ENCODE measurements at regions not wholly inside any gene's neighbourhood (a gene's known extent, or its start where the extent isn't known, plus 50 kb on each side); places are given as distances from the start of the nearest gene placed in this dataset.
A peak's percentile ranks its signal among the peaks of the same experiment; 100 is the strongest.

GRCh38 chrX:8025705-8026104 lies 98.5 kb upstream of the PNPLA4 start:
- no peak for ATAC-seq

GRCh38 chrX:8018934-8019333 lies 91.7 kb upstream of the PNPLA4 start:
- Histone ChIP-seq H3K36me3 (no peaks in the 10 kb centered on the region), H3K27ac (no peak overlapping the region), H3K4me3 (no peak overlapping the region), H3K9me3 (no peaks in the 10 kb centered on the region), H3K27me3 (no peaks in the 10 kb centered on the region), H3K4me1 (no peaks in the 10 kb centered on the region)
- ATAC-seq, result no peak
- no peak for DNase-seq
- intact Hi-C loops (cut with DNase I), result no loop called here
- no peak for TF ChIP-seq CTCF (IDR thresholded peaks at IDR 0.05)

More at GRCh38 chrX:8025705-8026104, 98.5 kb upstream of the PNPLA4 start:
- Histone ChIP-seq H3K4me1 (no peaks in the 10 kb centered on the region), H3K27ac (no peak overlapping the region), H3K36me3 (no peaks in the 10 kb centered on the region), H3K9me3 (no peaks in the 10 kb centered on the region), H3K27me3 (no peaks in the 10 kb centered on the region), H3K4me3 (no peak overlapping the region)
- intact Hi-C loops (cut with DNase I), result no loop called here
- no peak for DNase-seq
- no peak for TF ChIP-seq CTCF (IDR thresholded peaks at IDR 0.05)

- no peak for TF ChIP-seq CTCF (IDR thresholded peaks at IDR 0.05)
- H3K4me3 ChIP-seq, result no peak overlapping the region
- no peaks in the 10 kb centered on the region for H3K9me3 ChIP-seq
- no peaks in the 10 kb centered on the region for H3K27me3 ChIP-seq
- H3K4me1 ChIP-seq, result no peaks in the 10 kb centered on the region
- no peaks in the 10 kb centered on the region for H3K36me3 ChIP-seq
- H3K27ac ChIP-seq, result no peak overlapping the region
- ATAC-seq (no peak), DNase-seq (no peak)
- intact Hi-C loops (cut with DNase I), result no loop called here
These were observed 82.9 kb upstream of the PNPLA4 start for GRCh38 chrX:8010105-8010504.

- Histone ChIP-seq H3K36me3 (no peaks in the 10 kb centered on the region), H3K27me3 (no peaks in the 10 kb centered on the region), H3K4me3 (no peak overlapping the region), H3K27ac (no peak overlapping the region), H3K9me3 (no peaks in the 10 kb centered on the region), H3K4me1 (no peaks in the 10 kb centered on the region)
- no peak for TF ChIP-seq CTCF (IDR thresholded peaks at IDR 0.05)
- ATAC-seq (peak; percentile 30), DNase-seq (no peak)
- intact Hi-C loops (cut with DNase I), result no loop called here
These were observed 78.6 kb upstream of the PNPLA4 start for GRCh38 chrX:8005678-8006347.

- Histone ChIP-seq H3K4me1 (no peaks in the 10 kb centered on the region), H3K27me3 (no peaks in the 10 kb centered on the region), H3K27ac (no peak overlapping the region), H3K4me3 (no peak overlapping the region), H3K9me3 (no peaks in the 10 kb centered on the region), H3K36me3 (no peaks in the 10 kb centered on the region)
- intact Hi-C loops (cut with DNase I), result no loop called here
- no peak for ATAC-seq
- no peak for DNase-seq
- no peak for TF ChIP-seq CTCF (IDR thresholded peaks at IDR 0.05)
These were observed 76.1 kb upstream of the PNPLA4 start for GRCh38 chrX:8003147-8003883.

Measured in upper lobe of right lung (tissue), 1 donor.